Upper lobe of right lung (tissue), 1 donor: ENCODE measurements at regions not wholly inside any gene's neighbourhood (a gene's known extent, or its start where the extent isn't known, plus 50 kb on each side); places are given as distances from the start of the nearest gene placed in this dataset.
"Not testable (repeated sequence)": the region's sequence is repeated elsewhere in the genome, so short reads cannot be mapped to it uniquely, and the experiment has no call there.

ENCODE experiments used
- ATAC-seq: fragments of 200-7000 bp; cut with Tn5 transposase; one replicate; pipeline ENCODE4 v1.9.1; 2020; ENCODE audit warnings: mild to moderate bottlenecking, moderate library complexity
- DNase-seq: peaks from one replicate; pipeline ENCODE4 v3.0.0-alpha.2; 2020
- H3K27ac ChIP-seq: fragments of 200-600 bp; one replicate; pipeline ENCODE4 v1.8.0; 2022
- H3K27me3 ChIP-seq: fragments of 200-600 bp; one replicate; pipeline ENCODE4 v1.8.0; 2022; ENCODE audit warnings: mild to moderate bottlenecking
- H3K36me3 ChIP-seq: fragments of 200-600 bp; one replicate; pipeline ENCODE4 v1.8.0; 2022
- H3K4me1 ChIP-seq: fragments of 200-600 bp; one replicate; pipeline ENCODE4 v1.8.0; 2022
- H3K4me3 ChIP-seq: fragments of 200-600 bp; one replicate; pipeline ENCODE4 v1.8.0; 2022; ENCODE audit warnings: mild to moderate bottlenecking
- H3K9me3 ChIP-seq: fragments of 200-600 bp; one replicate; pipeline ENCODE4 v1.8.0; 2022
- intact Hi-C: fragments of 100-400 bp; cut with DNase I; formaldehyde crosslinking; loops from one replicate; pipeline ENCODE4 v1.11.0; 2022
- TF ChIP-seq, protein P1 (sequence below): fragments of 200-600 bp; IDR thresholded peaks from one replicate; pipeline ENCODE4 v1.8.0; 2022; ENCODE audit warnings: antibody characterized with exemption
- donor health status: DM: no; HTN: yes; CAD: no; lungs with severe emphysema.

DNA sequence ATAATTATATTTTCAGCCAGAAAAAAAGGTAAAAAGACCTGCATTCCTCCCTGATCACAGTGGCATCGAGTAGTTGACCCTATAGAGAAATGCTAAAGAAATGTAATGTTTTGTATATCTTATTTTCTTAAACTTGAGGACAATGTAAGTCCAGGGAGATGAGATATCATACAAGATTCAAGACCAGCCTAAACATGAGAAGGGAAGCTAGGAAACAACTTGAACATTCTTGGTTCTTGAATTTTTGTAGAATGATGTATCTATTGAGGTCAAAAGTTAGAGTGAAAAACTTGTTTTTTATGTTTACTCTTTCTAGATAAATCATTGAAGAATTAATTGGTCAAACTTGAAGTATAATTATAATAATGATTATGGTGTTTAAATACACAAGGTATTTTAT lies 497.7 kb upstream of the TBL1XR1 start:
- H3K4me1 ChIP-seq = no peaks in the 10 kb centered on the region
- no peak for DNase-seq
- no peak overlapping the region for H3K4me3 ChIP-seq
- H3K36me3 ChIP-seq = no peaks in the 10 kb centered on the region
- no peak overlapping the region for H3K27ac ChIP-seq
- no peak for ATAC-seq
- no peaks in the 10 kb centered on the region for H3K27me3 ChIP-seq
- TF ChIP-seq, protein P1, sequence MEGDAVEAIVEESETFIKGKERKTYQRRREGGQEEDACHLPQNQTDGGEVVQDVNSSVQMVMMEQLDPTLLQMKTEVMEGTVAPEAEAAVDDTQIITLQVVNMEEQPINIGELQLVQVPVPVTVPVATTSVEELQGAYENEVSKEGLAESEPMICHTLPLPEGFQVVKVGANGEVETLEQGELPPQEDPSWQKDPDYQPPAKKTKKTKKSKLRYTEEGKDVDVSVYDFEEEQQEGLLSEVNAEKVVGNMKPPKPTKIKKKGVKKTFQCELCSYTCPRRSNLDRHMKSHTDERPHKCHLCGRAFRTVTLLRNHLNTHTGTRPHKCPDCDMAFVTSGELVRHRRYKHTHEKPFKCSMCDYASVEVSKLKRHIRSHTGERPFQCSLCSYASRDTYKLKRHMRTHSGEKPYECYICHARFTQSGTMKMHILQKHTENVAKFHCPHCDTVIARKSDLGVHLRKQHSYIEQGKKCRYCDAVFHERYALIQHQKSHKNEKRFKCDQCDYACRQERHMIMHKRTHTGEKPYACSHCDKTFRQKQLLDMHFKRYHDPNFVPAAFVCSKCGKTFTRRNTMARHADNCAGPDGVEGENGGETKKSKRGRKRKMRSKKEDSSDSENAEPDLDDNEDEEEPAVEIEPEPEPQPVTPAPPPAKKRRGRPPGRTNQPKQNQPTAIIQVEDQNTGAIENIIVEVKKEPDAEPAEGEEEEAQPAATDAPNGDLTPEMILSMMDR = no peak
- intact Hi-C loops = no loop called here
- no peaks in the 10 kb centered on the region for H3K9me3 ChIP-seq

- Histone ChIP-seq H3K9me3 (no peaks in the 10 kb centered on the region), H3K27me3 (no peaks in the 10 kb centered on the region), H3K27ac (no peak overlapping the region), H3K36me3 (no peaks in the 10 kb centered on the region), H3K4me1 (no peaks in the 10 kb centered on the region), H3K4me3 (no peak overlapping the region)
- ATAC-seq = no peak
- intact Hi-C loops = no loop called here
- TF ChIP-seq, protein P1 = no peak
- DNase-seq = no peak
Measured at GRCh38 chr3:177700117-177700516, 502.8 kb upstream of the TBL1XR1 start.

DNA sequence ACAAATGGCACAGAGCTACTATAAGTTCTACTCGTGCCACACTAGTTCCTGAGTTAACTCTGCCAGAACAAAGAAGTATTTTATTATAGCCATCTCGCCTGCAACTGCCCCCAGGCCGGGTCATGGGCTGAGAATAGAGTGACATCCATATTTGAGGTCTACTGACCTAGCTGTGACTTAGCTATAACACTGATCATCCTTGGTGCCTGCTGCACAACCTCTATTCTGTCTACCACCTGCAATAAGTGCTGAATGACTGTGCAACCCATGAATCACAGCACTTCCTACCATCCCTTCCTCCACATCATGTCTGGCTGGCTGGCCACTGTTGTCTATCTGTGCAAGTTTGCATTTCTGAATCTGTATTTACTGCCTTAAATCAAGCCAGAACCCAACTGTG lies 506.5 kb upstream of the TBL1XR1 start:
- no peak for ATAC-seq
- intact Hi-C loops = no loop called here
- no peaks in the 10 kb centered on the region for H3K4me1 ChIP-seq
- H3K9me3 ChIP-seq = no peaks in the 10 kb centered on the region
- TF ChIP-seq, protein P1 = no peak
- no peak overlapping the region for H3K27ac ChIP-seq
- H3K27me3 ChIP-seq = no peaks in the 10 kb centered on the region
- no peak for DNase-seq
- H3K36me3 ChIP-seq = no peaks in the 10 kb centered on the region
- no peak overlapping the region for H3K4me3 ChIP-seq

DNA sequence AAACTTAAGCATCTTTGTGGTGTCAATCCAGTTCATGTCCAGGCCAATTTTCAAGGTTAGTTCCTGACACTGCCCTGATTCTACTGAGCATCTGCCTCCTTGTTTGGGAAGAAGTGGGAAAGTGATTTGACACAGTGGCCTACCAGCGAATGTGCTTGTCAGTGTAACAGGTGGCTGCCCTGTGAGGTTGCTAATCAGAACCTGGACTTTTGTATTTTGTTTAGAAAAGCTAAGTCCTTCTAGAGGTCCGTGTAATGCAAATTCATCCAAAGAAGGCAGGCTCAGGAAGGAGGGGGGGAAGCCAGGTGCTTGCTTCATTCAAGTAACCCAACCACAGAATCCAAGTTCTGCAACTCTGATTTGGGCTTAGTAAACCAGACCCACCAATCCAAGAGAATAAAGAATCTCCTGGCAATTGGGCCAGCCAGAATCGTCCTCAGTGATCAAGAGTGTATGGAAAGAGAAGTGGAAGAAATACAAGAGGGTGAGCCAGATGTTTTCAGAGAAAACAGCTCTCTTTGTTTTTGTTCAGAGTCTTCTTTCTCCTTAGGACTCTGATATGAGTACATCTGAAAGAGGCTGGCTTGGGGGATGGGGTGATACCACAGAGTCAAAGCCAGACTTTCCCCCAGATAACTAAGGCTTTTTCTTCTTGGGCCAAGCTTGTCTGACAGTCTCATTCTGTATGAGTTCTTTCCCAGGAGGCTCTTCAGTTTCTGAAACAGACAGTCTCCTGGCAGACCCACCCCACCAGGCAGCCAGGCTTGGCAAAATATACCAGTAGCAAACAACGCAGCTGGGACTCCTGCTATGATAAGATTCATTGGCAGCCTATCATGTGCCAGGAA lies 508.9 kb upstream of the TBL1XR1 start:
- Histone ChIP-seq H3K27me3 (no peaks in the 10 kb centered on the region), H3K27ac (no peak overlapping the region), H3K9me3 (no peaks in the 10 kb centered on the region), H3K4me1 (no peaks in the 10 kb centered on the region), H3K36me3 (no peaks in the 10 kb centered on the region), H3K4me3 (no peak overlapping the region)
- intact Hi-C loops = no loop called here
- peak; percentile 53 for ATAC-seq
- no peak for DNase-seq
- TF ChIP-seq, protein P1 = no peak

DNA sequence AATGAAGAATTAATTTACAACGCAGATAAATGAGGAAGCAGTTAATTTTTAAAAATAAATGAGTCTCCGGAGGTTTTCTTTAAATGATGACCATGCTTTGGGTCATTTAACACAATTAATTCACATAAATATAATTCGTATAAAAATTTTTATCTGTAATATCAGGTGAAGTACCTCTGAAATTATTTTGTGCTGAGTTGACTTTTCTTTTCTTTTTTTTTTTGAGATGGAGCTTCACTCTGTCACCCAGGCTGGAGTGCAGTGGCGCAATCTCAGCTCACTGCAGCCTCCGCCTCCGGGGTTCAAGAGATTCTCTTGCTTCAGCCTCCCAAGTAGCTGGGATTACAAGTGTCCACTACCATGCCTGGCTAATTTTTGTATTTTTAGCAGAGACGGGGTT lies 512.2 kb upstream of the TBL1XR1 start:
- H3K27me3 ChIP-seq, intact Hi-C loops, H3K9me3 ChIP-seq, H3K36me3 ChIP-seq, H3K4me3 ChIP-seq, DNase-seq, H3K27ac ChIP-seq, ATAC-seq, H3K4me1 ChIP-seq: not testable (repeated sequence)

DNA sequence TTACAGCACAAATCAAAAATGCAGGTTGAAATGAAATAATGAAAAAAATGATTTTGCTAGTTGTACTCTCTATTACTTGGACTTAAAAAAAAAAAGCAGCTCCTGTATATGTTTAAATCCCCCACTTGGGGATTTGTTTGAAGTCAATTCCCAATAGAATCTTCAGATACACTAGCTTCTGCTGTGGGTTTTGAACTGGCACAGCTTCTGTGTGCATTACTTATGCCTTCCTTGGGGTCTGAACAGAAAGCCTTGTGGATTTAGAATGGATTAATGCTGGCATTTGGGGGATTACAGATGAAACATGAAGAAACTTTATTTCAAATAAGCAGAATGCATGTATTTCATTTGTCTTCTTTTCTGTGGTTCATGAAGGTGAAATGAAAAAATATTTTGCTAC lies 513.2 kb upstream of the TBL1XR1 start:
- peaks cover 3% of the 10 kb centered on the region for H3K4me1 ChIP-seq
- ATAC-seq = no peak
- TF ChIP-seq, protein P1 = no peak
- H3K27me3 ChIP-seq = no peaks in the 10 kb centered on the region
- no peaks in the 10 kb centered on the region for H3K36me3 ChIP-seq
- no peak for DNase-seq
- no peak overlapping the region for H3K27ac ChIP-seq
- no peak overlapping the region for H3K4me3 ChIP-seq
- no peaks in the 10 kb centered on the region for H3K9me3 ChIP-seq
- intact Hi-C loops = no loop called here
